ENCODE measurements at regions not wholly inside any gene's neighbourhood (a gene's known extent, or its start where the extent isn't known, plus 50 kb on each side); places are given as distances from the start of the nearest gene placed in this dataset.

DNA sequence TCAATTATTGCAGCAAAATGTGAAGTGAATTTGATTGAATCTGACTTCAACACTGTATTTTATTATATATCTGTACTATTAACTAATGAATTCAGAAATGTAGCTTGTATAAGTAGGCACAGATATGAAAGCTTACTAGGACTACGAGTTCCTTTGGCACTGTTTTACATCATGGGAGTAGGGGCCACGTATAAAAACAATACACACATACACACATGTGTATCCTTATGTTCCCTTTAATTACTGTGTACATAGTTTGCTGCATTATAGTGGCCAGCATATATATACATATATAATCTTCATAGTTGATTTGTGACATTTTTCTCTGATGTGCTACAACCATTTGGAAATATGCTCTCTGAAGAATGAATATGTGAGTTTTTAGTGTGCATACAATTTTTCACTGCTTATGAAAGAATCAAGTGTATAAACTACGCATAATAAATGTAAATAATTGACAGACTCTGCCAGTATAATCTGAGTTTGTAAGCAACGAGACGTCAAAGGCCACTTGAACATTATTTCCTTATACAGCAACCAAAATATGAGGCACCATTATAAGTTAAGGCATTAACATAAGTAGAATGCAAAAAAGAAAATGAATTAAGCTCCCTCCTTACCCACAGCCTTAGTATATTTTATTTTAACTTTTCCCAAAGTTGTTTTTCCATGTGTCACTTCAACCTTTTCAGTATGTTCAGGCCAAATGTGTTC, 98.1 kb upstream of the GALNT5 start:
- Histone ChIP-seq H3K9me3 (no peaks in the 10 kb centered on the region), H3K36me3 (no peaks in the 10 kb centered on the region), H3K4me3 (no peak overlapping the region), H3K27ac (peak overlapping the region in 3 of 4 donors; percentile 41 to 68 (median 62)), H3K4me1 (peaks cover 0 to 18% (median 0%) of the 10 kb centered on the region in 4 donors), H3K27me3 (no peaks in the 10 kb centered on the region)
- no peak for DNase-seq
- TF ChIP-seq, protein P1, sequence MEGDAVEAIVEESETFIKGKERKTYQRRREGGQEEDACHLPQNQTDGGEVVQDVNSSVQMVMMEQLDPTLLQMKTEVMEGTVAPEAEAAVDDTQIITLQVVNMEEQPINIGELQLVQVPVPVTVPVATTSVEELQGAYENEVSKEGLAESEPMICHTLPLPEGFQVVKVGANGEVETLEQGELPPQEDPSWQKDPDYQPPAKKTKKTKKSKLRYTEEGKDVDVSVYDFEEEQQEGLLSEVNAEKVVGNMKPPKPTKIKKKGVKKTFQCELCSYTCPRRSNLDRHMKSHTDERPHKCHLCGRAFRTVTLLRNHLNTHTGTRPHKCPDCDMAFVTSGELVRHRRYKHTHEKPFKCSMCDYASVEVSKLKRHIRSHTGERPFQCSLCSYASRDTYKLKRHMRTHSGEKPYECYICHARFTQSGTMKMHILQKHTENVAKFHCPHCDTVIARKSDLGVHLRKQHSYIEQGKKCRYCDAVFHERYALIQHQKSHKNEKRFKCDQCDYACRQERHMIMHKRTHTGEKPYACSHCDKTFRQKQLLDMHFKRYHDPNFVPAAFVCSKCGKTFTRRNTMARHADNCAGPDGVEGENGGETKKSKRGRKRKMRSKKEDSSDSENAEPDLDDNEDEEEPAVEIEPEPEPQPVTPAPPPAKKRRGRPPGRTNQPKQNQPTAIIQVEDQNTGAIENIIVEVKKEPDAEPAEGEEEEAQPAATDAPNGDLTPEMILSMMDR (IDR thresholded peaks at IDR 0.05) = no peak
- TF ChIP-seq POLR2A (IDR thresholded peaks at IDR 0.05) = no peak

DNA sequence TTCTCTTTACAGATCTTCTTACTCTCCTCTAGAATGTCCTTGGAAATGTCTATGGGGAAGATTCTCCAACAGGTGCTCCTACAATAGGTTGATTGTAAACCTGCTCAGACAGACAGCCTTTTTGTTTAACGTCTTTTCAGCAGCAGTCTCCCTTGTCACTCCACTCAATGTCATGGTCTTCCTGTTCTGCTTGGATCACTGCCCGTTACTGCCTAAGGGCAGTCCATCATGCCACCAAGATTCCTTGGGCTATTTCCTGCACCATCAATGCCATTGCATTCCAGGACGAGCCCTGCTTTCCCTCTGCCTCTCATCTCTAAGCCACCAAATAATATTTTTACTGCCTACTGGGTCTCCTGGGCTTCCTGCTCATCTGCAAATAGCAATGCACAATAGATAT, 97.4 kb upstream of the GALNT5 start:
- no peak overlapping the region for H3K4me3 ChIP-seq
- H3K36me3 ChIP-seq = no peaks in the 10 kb centered on the region
- TF ChIP-seq, protein P1 (IDR thresholded peaks at IDR 0.05) = no peak
- no peak for TF ChIP-seq POLR2A (IDR thresholded peaks at IDR 0.05)
- H3K9me3 ChIP-seq = no peaks in the 10 kb centered on the region
- H3K27me3 ChIP-seq = no peaks in the 10 kb centered on the region
- DNase-seq = no peak
- H3K27ac ChIP-seq = peak overlapping the region in 3 of 4 donors; percentile 41 to 68 (median 62)
- H3K4me1 ChIP-seq = peaks cover 0 to 18% (median 0%) of the 10 kb centered on the region in 4 donors

DNA sequence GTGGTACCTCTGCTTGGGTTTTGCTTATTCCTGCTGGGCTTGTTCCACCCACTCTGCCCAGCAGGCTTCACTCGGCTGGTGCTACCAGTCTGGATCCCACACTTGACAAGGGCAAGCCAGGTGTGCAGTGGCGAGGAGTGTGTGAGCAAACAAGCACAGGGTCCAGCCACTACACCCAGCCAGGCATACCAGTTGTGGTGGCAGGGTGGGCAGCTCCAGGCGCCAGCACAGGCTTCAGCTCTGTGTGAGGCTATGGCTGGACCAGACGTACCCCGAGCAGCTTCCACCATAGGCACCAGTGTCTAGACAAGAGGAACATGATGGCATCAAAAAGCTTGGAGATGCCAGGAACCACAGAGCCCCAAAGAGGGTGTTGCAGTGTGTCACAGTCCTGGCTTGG, 93.1 kb upstream of the GALNT5 start:
- Histone ChIP-seq H3K9me3 (peaks cover 0 to 2% (median 0%) of the 10 kb centered on the region in 4 donors), H3K36me3 (no peaks in the 10 kb centered on the region), H3K27ac (no peak overlapping the region), H3K4me1 (peaks cover 0 to 13% (median 0%) of the 10 kb centered on the region in 4 donors), H3K27me3 (no peaks in the 10 kb centered on the region), H3K4me3 (no peak overlapping the region)
- DNase-seq = no peak
- TF ChIP-seq, protein P1 (IDR thresholded peaks at IDR 0.05) = no peak

DNA sequence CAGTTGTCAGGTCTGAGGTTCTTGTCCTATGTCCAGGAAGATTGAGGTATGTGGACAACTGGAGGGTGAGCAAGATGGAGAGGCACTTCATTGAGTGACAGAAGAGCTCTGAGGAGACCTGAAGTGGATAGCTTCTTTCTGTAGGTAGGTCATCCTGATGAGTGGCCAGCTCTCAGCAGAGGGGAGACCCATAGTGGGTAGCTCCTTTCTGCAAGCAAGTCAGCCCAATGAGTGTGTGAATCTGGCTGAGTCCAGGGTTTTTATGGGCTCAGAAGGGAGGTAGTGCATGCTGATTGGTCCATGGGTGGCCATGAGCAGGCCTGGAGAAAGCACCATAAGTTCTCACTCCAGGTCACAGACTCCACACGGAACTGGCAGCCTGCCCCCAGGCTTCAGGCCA, 92.6 kb upstream of the GALNT5 start:
- TF ChIP-seq, protein P1 (IDR thresholded peaks at IDR 0.05) = no peak
- TF ChIP-seq POLR2A (IDR thresholded peaks at IDR 0.05) = no peak
- H3K4me1 ChIP-seq = peaks cover 0 to 11% (median 0%) of the 10 kb centered on the region in 4 donors
- no peak for DNase-seq
- H3K9me3 ChIP-seq = peaks cover 0 to 2% (median 0%) of the 10 kb centered on the region in 4 donors
- no peak overlapping the region for H3K4me3 ChIP-seq
- no peaks in the 10 kb centered on the region for H3K36me3 ChIP-seq
- no peak overlapping the region for H3K27ac ChIP-seq
- no peaks in the 10 kb centered on the region for H3K27me3 ChIP-seq

DNA sequence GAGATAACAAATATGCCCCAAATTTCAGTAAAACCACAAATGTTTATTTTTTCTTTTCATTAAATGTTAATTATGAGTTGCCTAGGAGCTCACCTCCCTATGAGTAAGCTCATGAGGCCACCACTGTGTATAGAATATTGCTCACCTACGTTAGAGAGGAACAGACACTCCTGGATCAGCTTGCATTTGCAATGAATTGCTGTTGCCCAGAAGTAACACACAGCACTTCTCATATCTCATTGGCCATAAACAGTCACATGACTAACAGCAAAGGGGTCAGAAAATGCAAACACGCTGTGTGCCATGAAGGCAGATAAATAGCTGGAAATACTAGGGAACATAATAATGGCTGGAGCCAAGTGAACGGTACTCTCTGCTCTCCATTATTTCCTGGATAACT, 89.0 kb upstream of the GALNT5 start:
- Histone ChIP-seq H3K4me3 (no peak overlapping the region), H3K27ac (no peak overlapping the region), H3K4me1 (peaks cover 0 to 1% (median 0%) of the 10 kb centered on the region in 4 donors), H3K9me3 (peaks cover 0 to 2% (median 0%) of the 10 kb centered on the region in 4 donors), H3K36me3 (no peaks in the 10 kb centered on the region), H3K27me3 (no peaks in the 10 kb centered on the region)
- TF ChIP-seq POLR2A (IDR thresholded peaks at IDR 0.05) = no peak
- TF ChIP-seq, protein P1 (IDR thresholded peaks at IDR 0.05) = no peak
- no peak for DNase-seq
